ENCODE measurements at regions not wholly inside any gene's neighbourhood (a gene's known extent, or its start where the extent isn't known, plus 50 kb on each side); places are given as distances from the start of the nearest gene placed in this dataset.

DNA sequence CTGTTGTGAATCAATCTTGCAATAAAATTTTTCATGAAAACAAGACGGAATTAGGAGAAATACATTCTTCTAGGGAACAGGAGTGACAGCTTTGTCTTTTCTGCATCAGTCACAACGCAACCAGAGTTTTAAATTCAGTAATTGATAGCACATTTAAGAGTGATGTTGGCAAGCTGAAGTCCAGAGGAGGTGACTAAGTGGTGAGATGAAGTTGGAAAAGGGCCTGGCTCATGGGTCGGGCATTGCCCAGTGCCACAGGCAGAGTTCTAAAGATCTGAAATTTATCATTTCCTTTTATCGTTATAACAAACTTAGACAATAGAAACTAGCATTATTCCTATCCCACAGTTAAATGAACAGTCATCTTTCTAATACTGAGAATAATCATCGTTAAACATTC, 764.6 kb upstream of the ZEB2 start:
- Mint-ChIP-seq H3K9me3 (no peaks in the 10 kb centered on the region), H3K36me3 (ENCODE audit: low read depth) (no peaks in the 10 kb centered on the region), H3K4me3 (no peak overlapping the region), H3K27me3 (no peaks in the 10 kb centered on the region), H3K27ac (no peak overlapping the region), H3K4me1 (ENCODE audit: low read depth) (no peaks in the 10 kb centered on the region)
- DNase-seq: no peak
- H3K4me3 ChIP-seq (ENCODE audit: low read length): no peak overlapping the region
- no peaks in the 10 kb centered on the region for H3K9me3 ChIP-seq (ENCODE audit: control insufficient read depth in 1 of 2, insufficient read depth in 1 of 2, low read length in 2 of 2)
- ChIA-PET POLR2A (no interaction called here), CTCF (no interaction called here)
- no peaks in the 10 kb centered on the region for H3K27me3 ChIP-seq (ENCODE audit: control insufficient read depth in 1 of 2, insufficient read depth in 2 of 2, low read length in 2 of 2)
- TF ChIP-seq, protein P1, sequence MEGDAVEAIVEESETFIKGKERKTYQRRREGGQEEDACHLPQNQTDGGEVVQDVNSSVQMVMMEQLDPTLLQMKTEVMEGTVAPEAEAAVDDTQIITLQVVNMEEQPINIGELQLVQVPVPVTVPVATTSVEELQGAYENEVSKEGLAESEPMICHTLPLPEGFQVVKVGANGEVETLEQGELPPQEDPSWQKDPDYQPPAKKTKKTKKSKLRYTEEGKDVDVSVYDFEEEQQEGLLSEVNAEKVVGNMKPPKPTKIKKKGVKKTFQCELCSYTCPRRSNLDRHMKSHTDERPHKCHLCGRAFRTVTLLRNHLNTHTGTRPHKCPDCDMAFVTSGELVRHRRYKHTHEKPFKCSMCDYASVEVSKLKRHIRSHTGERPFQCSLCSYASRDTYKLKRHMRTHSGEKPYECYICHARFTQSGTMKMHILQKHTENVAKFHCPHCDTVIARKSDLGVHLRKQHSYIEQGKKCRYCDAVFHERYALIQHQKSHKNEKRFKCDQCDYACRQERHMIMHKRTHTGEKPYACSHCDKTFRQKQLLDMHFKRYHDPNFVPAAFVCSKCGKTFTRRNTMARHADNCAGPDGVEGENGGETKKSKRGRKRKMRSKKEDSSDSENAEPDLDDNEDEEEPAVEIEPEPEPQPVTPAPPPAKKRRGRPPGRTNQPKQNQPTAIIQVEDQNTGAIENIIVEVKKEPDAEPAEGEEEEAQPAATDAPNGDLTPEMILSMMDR (IDR thresholded peaks at IDR 0.05): no peak
- no peaks in the 10 kb centered on the region for H3K4me1 ChIP-seq (ENCODE audit: insufficient read depth, low read length)
- ATAC-seq (ENCODE audit: poor library complexity): no peak
- H3K27ac ChIP-seq (ENCODE audit: low read depth in 1 of 2, low read length in 2 of 2): no peak overlapping the region
- no peaks in the 10 kb centered on the region for H3K36me3 ChIP-seq (ENCODE audit: insufficient read depth, low read length)
- intact Hi-C loops (cut with DNase I, micrococcal nuclease): no loop called here

DNA sequence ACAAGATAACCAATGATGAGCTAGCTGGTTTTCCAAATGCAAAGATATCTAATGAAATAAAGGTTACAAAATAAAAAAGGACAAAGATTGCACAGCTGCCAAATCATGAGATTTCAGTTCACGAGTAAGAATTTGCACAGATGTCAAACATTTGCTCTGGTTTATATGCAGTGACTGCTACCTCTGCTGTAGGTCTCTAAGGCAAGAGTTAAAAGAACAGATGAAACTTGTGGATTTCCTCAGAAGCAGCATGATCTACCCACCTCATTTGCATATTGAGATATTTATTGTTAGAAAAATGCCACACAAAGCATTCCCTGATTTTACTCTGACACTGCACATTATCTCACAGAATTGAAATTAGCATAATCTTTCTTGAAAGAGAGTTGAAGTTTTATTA, 763.2 kb upstream of the ZEB2 start:
- Histone ChIP-seq H3K9me3 (ENCODE audit: control insufficient read depth in 1 of 2, insufficient read depth in 1 of 2, low read length in 2 of 2) (no peaks in the 10 kb centered on the region), H3K36me3 (ENCODE audit: insufficient read depth, low read length) (no peaks in the 10 kb centered on the region), H3K4me3 (ENCODE audit: low read length) (no peak overlapping the region), H3K27ac (ENCODE audit: low read depth in 1 of 2, low read length in 2 of 2) (no peak overlapping the region), H3K27me3 (ENCODE audit: control insufficient read depth in 1 of 2, insufficient read depth in 2 of 2, low read length in 2 of 2) (no peaks in the 10 kb centered on the region), H3K4me1 (ENCODE audit: insufficient read depth, low read length) (no peaks in the 10 kb centered on the region)
- ChIA-PET CTCF (no interaction called here), POLR2A (no interaction called here)
- ATAC-seq (ENCODE audit: poor library complexity): no peak
- H3K27me3 Mint-ChIP-seq: no peaks in the 10 kb centered on the region
- intact Hi-C loops (cut with DNase I, micrococcal nuclease): no loop called here
- TF ChIP-seq, protein P1 (IDR thresholded peaks at IDR 0.05): no peak
- no peaks in the 10 kb centered on the region for H3K9me3 Mint-ChIP-seq
- H3K36me3 Mint-ChIP-seq (ENCODE audit: low read depth): no peaks in the 10 kb centered on the region
- H3K27ac Mint-ChIP-seq: no peak overlapping the region
- no peak overlapping the region for H3K4me3 Mint-ChIP-seq
- H3K4me1 Mint-ChIP-seq (ENCODE audit: low read depth): no peaks in the 10 kb centered on the region
- no peak for DNase-seq

DNA sequence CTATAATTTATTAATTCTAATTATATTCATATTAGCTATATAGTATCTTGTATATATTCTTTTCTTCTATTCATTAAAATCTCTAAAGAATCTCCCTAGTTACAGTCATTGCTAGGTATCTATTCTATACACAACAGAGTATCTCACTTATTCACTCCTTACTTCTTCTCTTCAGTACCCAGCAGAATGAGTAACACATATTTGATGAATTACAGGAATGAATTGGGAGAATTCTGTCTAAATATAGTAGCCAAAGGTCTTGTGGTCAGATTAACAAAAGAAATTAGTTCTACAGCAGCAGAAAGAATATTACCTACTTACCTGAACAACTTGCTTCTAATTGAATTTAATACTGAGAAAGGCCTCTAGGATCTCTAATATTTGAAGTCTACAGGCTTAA, 758.0 kb upstream of the ZEB2 start:
- peaks cover 0 to 5% of the 10 kb centered on the region in 2 experiments for H3K9me3 ChIP-seq (ENCODE audit: control insufficient read depth in 1 of 2, insufficient read depth in 1 of 2, low read length in 2 of 2)
- H3K36me3 ChIP-seq (ENCODE audit: insufficient read depth, low read length): no peaks in the 10 kb centered on the region
- H3K27ac ChIP-seq (ENCODE audit: low read depth in 1 of 2, low read length in 2 of 2): no peak overlapping the region
- no peak for ATAC-seq (ENCODE audit: poor library complexity)
- Mint-ChIP-seq H3K36me3 (ENCODE audit: low read depth) (no peaks in the 10 kb centered on the region), H3K27ac (no peak overlapping the region), H3K4me1 (ENCODE audit: low read depth) (no peaks in the 10 kb centered on the region), H3K27me3 (peaks cover 9% of the 10 kb centered on the region), H3K4me3 (no peak overlapping the region), H3K9me3 (no peaks in the 10 kb centered on the region)
- DNase-seq: no peak
- H3K4me1 ChIP-seq (ENCODE audit: insufficient read depth, low read length): no peaks in the 10 kb centered on the region
- TF ChIP-seq, protein P1 (IDR thresholded peaks at IDR 0.05): no peak
- POLR2A ChIA-PET: no interaction called here
- CTCF ChIA-PET: no interaction called here
- intact Hi-C loops (cut with DNase I, micrococcal nuclease): no loop called here
- no peaks in the 10 kb centered on the region for H3K27me3 ChIP-seq (ENCODE audit: control insufficient read depth in 1 of 2, insufficient read depth in 2 of 2, low read length in 2 of 2)
- no peak overlapping the region for H3K4me3 ChIP-seq (ENCODE audit: low read length)
